ENCODE measurements at regions not wholly inside any gene's neighbourhood (a gene's known extent, or its start where the extent isn't known, plus 50 kb on each side); places are given as distances from the start of the nearest gene placed in this dataset.

- DNase-seq (ENCODE audit: low read depth, low spot score): no peak
- in situ Hi-C loops (cut with HindIII; ENCODE audit: low pct_unique_long_range_greater_than_20kb, low sequenced_read_pairs): no loop called here
Measured at GRCh38 chr1:5709976-5710375, 282.2 kb downstream of the NPHP4 start.

GRCh38 chr1:5709461-5709975 is 282.7 kb downstream of the NPHP4 start:
- DNase-seq (ENCODE audit: low read depth, low spot score): no peak
- in situ Hi-C loops (cut with HindIII; ENCODE audit: low pct_unique_long_range_greater_than_20kb, low sequenced_read_pairs): no loop called here

- in situ Hi-C loops (cut with HindIII; ENCODE audit: low pct_unique_long_range_greater_than_20kb, low sequenced_read_pairs): no loop called here
- no peak for DNase-seq (ENCODE audit: low read depth, low spot score)
Measured at GRCh38 chr1:5708346-5709245, 283.6 kb downstream of the NPHP4 start.

- in situ Hi-C loops (cut with HindIII; ENCODE audit: low pct_unique_long_range_greater_than_20kb, low sequenced_read_pairs): no loop called here
- no peak for DNase-seq (ENCODE audit: low read depth, low spot score)
Measured at GRCh38 chr1:5707566-5708345, 284.5 kb downstream of the NPHP4 start.

- DNase-seq (ENCODE audit: low read depth, low spot score): no peak
- in situ Hi-C loops (cut with HindIII; ENCODE audit: low pct_unique_long_range_greater_than_20kb, low sequenced_read_pairs): no loop called here
Measured at GRCh38 chr1:5706239-5706638, 286.0 kb downstream of the NPHP4 start.

GRCh38 chr1:5705751-5706150 is 286.5 kb downstream of the NPHP4 start:
- DNase-seq (ENCODE audit: low read depth, low spot score): no peak
- in situ Hi-C loops (cut with HindIII; ENCODE audit: low pct_unique_long_range_greater_than_20kb, low sequenced_read_pairs): no loop called here

GRCh38 chr1:5704561-5705514 is 287.4 kb downstream of the NPHP4 start:
- in situ Hi-C loops (cut with HindIII; ENCODE audit: low pct_unique_long_range_greater_than_20kb, low sequenced_read_pairs): no loop called here

GRCh38 chr1:5701642-5702041 is 290.6 kb downstream of the NPHP4 start:
- DNase-seq (ENCODE audit: low read depth, low spot score): no peak

More at GRCh38 chr1:5704561-5705514, 287.4 kb downstream of the NPHP4 start:
- no peak for DNase-seq (ENCODE audit: low read depth, low spot score)

GRCh38 chr1:5693568-5693967 is 298.7 kb downstream of the NPHP4 start:
- in situ Hi-C loops (cut with HindIII; ENCODE audit: low pct_unique_long_range_greater_than_20kb, low sequenced_read_pairs): no loop called here
- DNase-seq (ENCODE audit: low read depth, low spot score): no peak

More at GRCh38 chr1:5701642-5702041, 290.6 kb downstream of the NPHP4 start:
- in situ Hi-C loops (cut with HindIII; ENCODE audit: low pct_unique_long_range_greater_than_20kb, low sequenced_read_pairs): no loop called here

- in situ Hi-C loops (cut with HindIII; ENCODE audit: low pct_unique_long_range_greater_than_20kb, low sequenced_read_pairs): no loop called here
- DNase-seq (ENCODE audit: low read depth, low spot score): no peak
Measured at GRCh38 chr1:5692664-5693063, 299.6 kb downstream of the NPHP4 start.

- no peak for DNase-seq (ENCODE audit: low read depth, low spot score)
- in situ Hi-C loops (cut with HindIII; ENCODE audit: low pct_unique_long_range_greater_than_20kb, low sequenced_read_pairs): no loop called here
Measured at GRCh38 chr1:5691795-5692509, 300.3 kb downstream of the NPHP4 start.

- in situ Hi-C loops (cut with HindIII; ENCODE audit: low pct_unique_long_range_greater_than_20kb, low sequenced_read_pairs): no loop called here
Measured at GRCh38 chr1:5690898-5691297, 301.3 kb downstream of the NPHP4 start.

GRCh38 chr1:5690291-5690690 is 301.9 kb downstream of the NPHP4 start:
- no peak for DNase-seq (ENCODE audit: low read depth, low spot score)
- in situ Hi-C loops (cut with HindIII; ENCODE audit: low pct_unique_long_range_greater_than_20kb, low sequenced_read_pairs): no loop called here

More at GRCh38 chr1:5690898-5691297, 301.3 kb downstream of the NPHP4 start:
- no peak for DNase-seq (ENCODE audit: low read depth, low spot score)

GRCh38 chr1:5688081-5689077 is 303.8 kb downstream of the NPHP4 start:
- in situ Hi-C loops (cut with HindIII; ENCODE audit: low pct_unique_long_range_greater_than_20kb, low sequenced_read_pairs): no loop called here
- no peak for DNase-seq (ENCODE audit: low read depth, low spot score)

GRCh38 chr1:5686925-5687706 is 305.1 kb downstream of the NPHP4 start:
- in situ Hi-C loops (cut with HindIII; ENCODE audit: low pct_unique_long_range_greater_than_20kb, low sequenced_read_pairs): no loop called here
- DNase-seq (ENCODE audit: low read depth, low spot score): no peak
